GM23338 (cell line): ENCODE measurements at regions not wholly inside any gene's neighbourhood (a gene's known extent, or its start where the extent isn't known, plus 50 kb on each side); places are given as distances from the start of the nearest gene placed in this dataset.

Experiments
- EZH2 ChIP-seq: fragments of 200-600 bp; sonication (generic); IDR thresholded peaks from one replicate; pipeline ENCODE4 v1.8.0; 2017; ENCODE audit warnings: antibody characterized with exemption, mild to moderate bottlenecking, low read depth; ENCODE audit not compliant: unreplicated experiment
- EZH2phosphoT487 ChIP-seq: fragments of 200-600 bp; sonication (generic); IDR thresholded peaks from one replicate; pipeline ENCODE4 v1.8.1; 2018; ENCODE audit warnings: antibody characterized with exemption; ENCODE audit not compliant: unreplicated experiment
- JUNB ChIP-seq: IDR thresholded peaks from one replicate; pipeline ENCODE4 v1.6.1; 2016; ENCODE audit warnings: antibody characterized with exemption; ENCODE audit not compliant: unreplicated experiment
- NANOG ChIP-seq: IDR thresholded peaks from 2 replicates; pipeline ENCODE4 v1.6.1; 2016; ENCODE audit warnings: antibody characterized with exemption, borderline replicate concordance
- POLR2AphosphoS5 ChIP-seq: IDR thresholded peaks from 2 replicates; pipeline ENCODE4 v1.6.1; 2016; ENCODE audit warnings: antibody characterized with exemption, low read depth
- TF ChIP-seq, protein P1 (sequence below), 2 experiments: fragments of 200-600 bp in 1 of 2; sonication (generic) in 1 of 2; conservative IDR thresholded peaks; 2 replicates each; pipeline versions ENCODE4 v1.5.1 to v1.6.1; 2016 to 2017; ENCODE audit warnings: antibody characterized with exemption in 2 of 2, low read depth in 2 of 2, mild to moderate bottlenecking in 2 of 2, moderate library complexity in 1 of 2
- TF ChIP-seq, protein P2 (sequence below): IDR thresholded peaks from one replicate; pipeline ENCODE4 v1.6.1; 2018; ENCODE audit warnings: antibody characterized with exemption; ENCODE audit not compliant: unreplicated experiment

DNA sequence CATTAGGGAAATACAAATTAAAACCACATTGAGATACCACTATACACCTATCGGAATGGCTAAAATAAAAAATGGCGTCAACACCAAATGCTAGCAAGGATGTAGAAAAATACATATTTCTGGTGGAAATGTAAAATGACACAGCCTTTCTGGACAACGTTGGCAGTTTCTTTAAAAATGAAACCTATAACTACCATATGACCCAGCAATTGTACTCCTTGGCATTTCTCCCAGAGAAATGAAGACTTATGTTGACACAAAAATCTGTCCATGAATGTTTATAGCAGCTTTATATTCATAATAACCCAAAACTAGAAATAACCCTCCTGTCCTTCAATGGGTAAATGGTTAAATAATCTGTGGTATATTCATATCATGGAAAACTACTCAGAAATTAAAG is 188.7 kb upstream of the RAD23B start:
- TF ChIP-seq EZH2 (no peak), JUNB (no peak), POLR2AphosphoS5 (no peak), NANOG (no peak), EZH2phosphoT487 (no peak)
- TF ChIP-seq, protein P1, sequence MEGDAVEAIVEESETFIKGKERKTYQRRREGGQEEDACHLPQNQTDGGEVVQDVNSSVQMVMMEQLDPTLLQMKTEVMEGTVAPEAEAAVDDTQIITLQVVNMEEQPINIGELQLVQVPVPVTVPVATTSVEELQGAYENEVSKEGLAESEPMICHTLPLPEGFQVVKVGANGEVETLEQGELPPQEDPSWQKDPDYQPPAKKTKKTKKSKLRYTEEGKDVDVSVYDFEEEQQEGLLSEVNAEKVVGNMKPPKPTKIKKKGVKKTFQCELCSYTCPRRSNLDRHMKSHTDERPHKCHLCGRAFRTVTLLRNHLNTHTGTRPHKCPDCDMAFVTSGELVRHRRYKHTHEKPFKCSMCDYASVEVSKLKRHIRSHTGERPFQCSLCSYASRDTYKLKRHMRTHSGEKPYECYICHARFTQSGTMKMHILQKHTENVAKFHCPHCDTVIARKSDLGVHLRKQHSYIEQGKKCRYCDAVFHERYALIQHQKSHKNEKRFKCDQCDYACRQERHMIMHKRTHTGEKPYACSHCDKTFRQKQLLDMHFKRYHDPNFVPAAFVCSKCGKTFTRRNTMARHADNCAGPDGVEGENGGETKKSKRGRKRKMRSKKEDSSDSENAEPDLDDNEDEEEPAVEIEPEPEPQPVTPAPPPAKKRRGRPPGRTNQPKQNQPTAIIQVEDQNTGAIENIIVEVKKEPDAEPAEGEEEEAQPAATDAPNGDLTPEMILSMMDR (conservative IDR thresholded peaks at IDR 0.05; ENCODE audit: low read depth in 2 of 2): no peak
- TF ChIP-seq, protein P2, sequence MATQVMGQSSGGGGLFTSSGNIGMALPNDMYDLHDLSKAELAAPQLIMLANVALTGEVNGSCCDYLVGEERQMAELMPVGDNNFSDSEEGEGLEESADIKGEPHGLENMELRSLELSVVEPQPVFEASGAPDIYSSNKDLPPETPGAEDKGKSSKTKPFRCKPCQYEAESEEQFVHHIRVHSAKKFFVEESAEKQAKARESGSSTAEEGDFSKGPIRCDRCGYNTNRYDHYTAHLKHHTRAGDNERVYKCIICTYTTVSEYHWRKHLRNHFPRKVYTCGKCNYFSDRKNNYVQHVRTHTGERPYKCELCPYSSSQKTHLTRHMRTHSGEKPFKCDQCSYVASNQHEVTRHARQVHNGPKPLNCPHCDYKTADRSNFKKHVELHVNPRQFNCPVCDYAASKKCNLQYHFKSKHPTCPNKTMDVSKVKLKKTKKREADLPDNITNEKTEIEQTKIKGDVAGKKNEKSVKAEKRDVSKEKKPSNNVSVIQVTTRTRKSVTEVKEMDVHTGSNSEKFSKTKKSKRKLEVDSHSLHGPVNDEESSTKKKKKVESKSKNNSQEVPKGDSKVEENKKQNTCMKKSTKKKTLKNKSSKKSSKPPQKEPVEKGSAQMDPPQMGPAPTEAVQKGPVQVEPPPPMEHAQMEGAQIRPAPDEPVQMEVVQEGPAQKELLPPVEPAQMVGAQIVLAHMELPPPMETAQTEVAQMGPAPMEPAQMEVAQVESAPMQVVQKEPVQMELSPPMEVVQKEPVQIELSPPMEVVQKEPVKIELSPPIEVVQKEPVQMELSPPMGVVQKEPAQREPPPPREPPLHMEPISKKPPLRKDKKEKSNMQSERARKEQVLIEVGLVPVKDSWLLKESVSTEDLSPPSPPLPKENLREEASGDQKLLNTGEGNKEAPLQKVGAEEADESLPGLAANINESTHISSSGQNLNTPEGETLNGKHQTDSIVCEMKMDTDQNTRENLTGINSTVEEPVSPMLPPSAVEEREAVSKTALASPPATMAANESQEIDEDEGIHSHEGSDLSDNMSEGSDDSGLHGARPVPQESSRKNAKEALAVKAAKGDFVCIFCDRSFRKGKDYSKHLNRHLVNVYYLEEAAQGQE: no peak
